HepG2 (cell line): ENCODE measurements at regions not wholly inside any gene's neighbourhood (a gene's known extent, or its start where the extent isn't known, plus 50 kb on each side); places are given as distances from the start of the nearest gene placed in this dataset.

Experiments used
- ATAC-seq: fragments of 200-7000 bp; cut with Tn5 transposase; 3 replicates; pipeline ENCODE4 v1.9.1; 2020; ENCODE audit warnings: mild to moderate bottlenecking, moderate library complexity
- BruUV-seq: library from RNA; stranded (reverse); fragments of 400-500 nt; replicated peaks from 2 replicates; lab custom pipeline; 2021; lab: Mats Ljungman, UMichigan
- CTCF ChIA-PET: fragments of 300-600 bp; formaldehyde crosslinking; extraction: SDS; loops from one replicate; lab custom pipeline; 2021; ENCODE audit warnings: low total read pairs, inconsistent platforms, low intra/inter-chr PET ratio; lab: Yijun Ruan, JAX
- POLR2A ChIA-PET: fragments of 350-600 bp; sonication (Branson Sonifier 250); formaldehyde crosslinking; loops from one replicate; lab custom pipeline; 2020; ENCODE audit warnings: antibody characterized with exemption, inconsistent platforms; lab: Yijun Ruan, JAX
- DNase-seq: peaks from one replicate; pipeline ENCODE4 v3.0.0-alpha.2; 2015; ENCODE audit warnings: low spot score
- FAIRE-seq: peaks from 3 replicates; lab custom pipeline; 2011; peaks lifted over from hg19 to GRCh38; lab: Jason Lieb, UNC
- H2AFZ ChIP-seq: one replicate; pipeline ENCODE4 v1.6.1; 2011; ENCODE audit warnings: low read length, inconsistent platforms
- H3K27ac ChIP-seq: fragments of 300-600 bp; 3 replicates; pipeline ENCODE4 v1.8.0; 2011; ENCODE audit warnings: mixed run types, mild to moderate bottlenecking, mixed read lengths, low read length, inconsistent platforms; ENCODE audit not compliant: insufficient read depth; ENCODE audit errors: extremely low read length
- H3K27me3 ChIP-seq, 2 experiments: fragments of 200-600 bp in 1 of 2; 2 replicates in 1 of 2; 3 replicates in 1 of 2; pipeline versions ENCODE4 v1.6.0 to v1.8.0; 2011; ENCODE audit warnings: low read length in 2 of 2, mild to moderate bottlenecking in 2 of 2, moderate library complexity in 2 of 2, inconsistent platforms in 1 of 2; ENCODE audit not compliant: insufficient read depth in 2 of 2, control insufficient read depth in 1 of 2
- H3K36me3 ChIP-seq, 2 experiments: fragments of 200-600 bp in 1 of 2; replicated peaks in 1 of 2; 2 replicates in 1 of 2; 3 replicates in 1 of 2; pipeline versions ENCODE4 v1.5.1 to v1.8.0; 2011; ENCODE audit warnings: low read length in 2 of 2, inconsistent platforms in 1 of 2; ENCODE audit not compliant: insufficient read depth in 2 of 2, control insufficient read depth in 1 of 2
- H3K4me1 ChIP-seq: 2 replicates; pipeline ENCODE4 v1.5.1; 2012; ENCODE audit warnings: low read length, inconsistent platforms; ENCODE audit not compliant: insufficient read depth
- H3K4me2 ChIP-seq: 2 replicates; pipeline ENCODE4 v1.6.0; 2011; ENCODE audit warnings: low read depth, low read length, inconsistent platforms
- H3K4me3 ChIP-seq, 3 experiments: fragments of 200-600 bp in 1 of 3; sonication (generic), shearing (Covaris generic) in 1 of 3; replicated peaks in 1 of 3; 2 replicates each; pipeline ENCODE4 v1.5.1; 2011 to 2016; ENCODE audit warnings: low read length in 3 of 3, inconsistent platforms in 2 of 3, low read depth in 2 of 3, mild to moderate bottlenecking in 2 of 3, control low read depth in 1 of 3, mixed read lengths in 1 of 3; ENCODE audit not compliant: insufficient read depth in 1 of 3
- H3K79me2 ChIP-seq: one replicate; pipeline ENCODE4 v1.6.1; 2011; ENCODE audit warnings: low read length, inconsistent platforms; ENCODE audit not compliant: insufficient read depth
- H3K9ac ChIP-seq: 2 replicates; pipeline ENCODE4 v1.6.0; 2011; ENCODE audit warnings: mild to moderate bottlenecking, low read depth, low read length, inconsistent platforms; ENCODE audit not compliant: insufficient read depth
- H3K9me3 ChIP-seq: 2 replicates; pipeline ENCODE4 v1.5.1; 2012; ENCODE audit warnings: mild to moderate bottlenecking, low read length
- H4K20me1 ChIP-seq: 2 replicates; pipeline ENCODE4 v1.6.0; 2011; ENCODE audit warnings: inconsistent platforms, mild to moderate bottlenecking, low read length, moderate library complexity; ENCODE audit not compliant: insufficient read depth
- CBFB ChIP-seq: sonication (generic); formaldehyde crosslinking; IDR thresholded peaks from 2 replicates; pipeline ENCODE4 v1.4.0; 2020; ENCODE audit warnings: missing genetic modification reagents
- CCDC6 ChIP-seq: sonication (generic); formaldehyde crosslinking; IDR thresholded peaks from 2 replicates; pipeline ENCODE4 v1.8.1; 2022; ENCODE audit warnings: mild to moderate bottlenecking, missing genetic modification reagents, moderate library complexity
- FOXK2 ChIP-seq: fragments of 450-650 bp; IDR thresholded peaks from 2 replicates; pipeline ENCODE4 v1.6.1; 2016
- HNRNPL ChIP-seq: fragments of 200-400 bp; formaldehyde crosslinking; IDR thresholded peaks from 2 replicates; pipeline ENCODE4 v1.6.1; 2017; ENCODE audit warnings: mild to moderate bottlenecking, low read depth, low read length
- RXRA ChIP-seq: sonication (generic); formaldehyde crosslinking; IDR thresholded peaks from 2 replicates; pipeline ENCODE4 v1.5.1; 2020; ENCODE audit warnings: missing genetic modification reagents
- SNRNP70 ChIP-seq: fragments of 200-400 bp; formaldehyde crosslinking; IDR thresholded peaks from 2 replicates; pipeline ENCODE4 v1.6.1; 2017; ENCODE audit warnings: mild to moderate bottlenecking, low read depth, low read length, moderate library complexity
- SYNCRIP ChIP-seq: fragments of 200-400 bp; formaldehyde crosslinking; IDR thresholded peaks from 2 replicates; pipeline ENCODE4 v1.6.1; 2018; ENCODE audit warnings: mild to moderate bottlenecking, low read depth, low read length; ENCODE audit not compliant: insufficient read depth
- TBP ChIP-seq: sonication (generic); formaldehyde crosslinking; IDR thresholded peaks from 2 replicates; pipeline ENCODE4 v1.5.0; 2020; ENCODE audit warnings: missing genetic modification reagents
- TFDP2 ChIP-seq: sonication (generic); formaldehyde crosslinking; IDR thresholded peaks from 2 replicates; pipeline ENCODE4 v1.4.0; 2020; ENCODE audit warnings: missing genetic modification reagents
- U2AF2 ChIP-seq: fragments of 200-400 bp; formaldehyde crosslinking; IDR thresholded peaks from 2 replicates; pipeline ENCODE4 v1.6.1; 2017; ENCODE audit warnings: low read depth, mild to moderate bottlenecking, low read length
- ZNF562 ChIP-seq: sonication (generic); formaldehyde crosslinking; IDR thresholded peaks from 2 replicates; pipeline ENCODE4 v1.8.0; 2022; ENCODE audit warnings: missing genetic modification reagents, borderline replicate concordance
- ZNF639 ChIP-seq: conservative IDR thresholded peaks from 2 replicates; pipeline ENCODE4 v1.6.1; 2018; ENCODE audit warnings: missing genetic modification reagents
- ZNF782 ChIP-seq: sonication (generic); formaldehyde crosslinking; IDR thresholded peaks from 2 replicates; pipeline ENCODE4 v1.4.0; 2020; ENCODE audit warnings: missing genetic modification reagents, mild to moderate bottlenecking, borderline replicate concordance
- WGBS: methylation state at CpG from one replicate; pipeline ENCODE4 v1.1.6; 2017; ENCODE audit warnings: low lambda C conversion rate; 5-methylcytosine and 5-hydroxymethylcytosine counted together
- in situ Hi-C: cut with HindIII; loops from 2 replicates; pipeline ENCODE4 v1.10.0; 2017; ENCODE audit warnings: low pct_unique_long_range_greater_than_20kb; ENCODE audit not compliant: extremely low pct_ligation_motif_present
- intact Hi-C: fragments of 100-400 bp; cut with micrococcal nuclease; formaldehyde crosslinking; loops from one replicate; pipeline ENCODE4 v1.10.0; 2022; ENCODE audit not compliant: unreplicated experiment

GRCh38 chr16:55388131-55388862 is 64.3 kb downstream of the IRX6 start:
- Histone ChIP-seq H3K9me3 (no peaks in the 10 kb centered on the region), H3K27ac (no peak overlapping the region), H3K4me1 (no peaks in the 10 kb centered on the region), H3K4me3 (no peak overlapping the region), H3K27me3 (peaks cover 0 to 20% of the 10 kb centered on the region in 2 experiments; a peak in 2 of 5 replicates), H3K36me3 (no peaks in the 10 kb centered on the region), H3K4me2 (no peak overlapping the region), H2AFZ (no peak overlapping the region), H4K20me1 (no peaks in the 10 kb centered on the region), H3K9ac (no peak overlapping the region), H3K79me2 (no peaks in the 10 kb centered on the region)
- no peak for ATAC-seq
- 51% methylated on average over 5 of the region's 5 CpGs for WGBS
- ChIA-PET POLR2A (no interaction called here), CTCF (no interaction called here)
- no peak for DNase-seq
- no TSS peak for BruUV-seq
- TF ChIP-seq ZNF782 (no peak), HNRNPL (no peak)
- no peak for FAIRE-seq
- in situ Hi-C loops: no loop called here
- intact Hi-C loops: no loop called here

- WGBS: 27% methylated on average over 9 of the region's 9 CpGs
- no peak overlapping the region for H3K27ac ChIP-seq
Measured at GRCh38 chr16:55389426-55390073, 65.5 kb downstream of the IRX6 start.

More at GRCh38 chr16:55389426-55390073, 65.5 kb downstream of the IRX6 start:
- in situ Hi-C loops (no loop called here), intact Hi-C loops (no loop called here)
- H3K4me1 ChIP-seq: no peaks in the 10 kb centered on the region
- peaks cover 0 to 23% of the 10 kb centered on the region in 2 experiments; a peak in 2 of 5 replicates for H3K27me3 ChIP-seq
- BruUV-seq: no TSS peak
- ATAC-seq (no peak), FAIRE-seq (no peak), DNase-seq (no peak)
- no peak overlapping the region for H3K4me2 ChIP-seq
- POLR2A ChIA-PET: no interaction called here
- no peak overlapping the region for H3K4me3 ChIP-seq
- CTCF ChIA-PET: no interaction called here
- H3K36me3 ChIP-seq: no peaks in the 10 kb centered on the region
- no peaks in the 10 kb centered on the region for H4K20me1 ChIP-seq
- H3K79me2 ChIP-seq: no peaks in the 10 kb centered on the region
- H2AFZ ChIP-seq: no peak overlapping the region
- H3K9me3 ChIP-seq: no peaks in the 10 kb centered on the region
- TF ChIP-seq ZNF639 (CRISPR knock-in tag) (no peak), HNRNPL (no peak), TFDP2 (CRISPR knock-in tag) (no peak), TBP (CRISPR knock-in tag) (no peak), CBFB (no peak), FOXK2 (no peak), RXRA (CRISPR knock-in tag) (no peak), U2AF2 (no peak), SYNCRIP (no peak), CCDC6 (CRISPR knock-in tag) (no peak), SNRNP70 (no peak), ZNF562 (CRISPR knock-in tag) (no peak)
- H3K9ac ChIP-seq: no peak overlapping the region
